ENCODE measurements at regions not wholly inside any gene's neighbourhood (a gene's known extent, or its start where the extent isn't known, plus 50 kb on each side); places are given as distances from the start of the nearest gene placed in this dataset.

GRCh38 chr2:181395851-181396250 lies 61.3 kb upstream of the ITGA4 start:
- no peak for DNase-seq

GRCh38 chr2:181396256-181397123 lies 60.7 kb upstream of the ITGA4 start:
- DNase-seq, result no peak

GRCh38 chr2:181397331-181397730 lies 59.9 kb upstream of the ITGA4 start:
- no peak for DNase-seq

- DNase-seq, result no peak
These were observed 59.2 kb upstream of the ITGA4 start for GRCh38 chr2:181398000-181398399.

- no peak for DNase-seq
These were observed 58.2 kb upstream of the ITGA4 start for GRCh38 chr2:181399027-181399426.

GRCh38 chr2:181404472-181404871 lies 52.7 kb upstream of the ITGA4 start:
- no peak for DNase-seq

- DNase-seq, result no peak
These were observed 50.0 kb upstream of the ITGA4 start for GRCh38 chr2:181407171-181407570.
